Endothelial cell of umbilical vein (primary cell): ENCODE measurements at regions not wholly inside any gene's neighbourhood (a gene's known extent, or its start where the extent isn't known, plus 50 kb on each side); places are given as distances from the start of the nearest gene placed in this dataset.
A peak's percentile ranks its signal among the peaks of the same experiment; 100 is the strongest.

ENCODE experiments used
- BruUV-seq: library from RNA; stranded (reverse); fragments of 400-500 nt; replicated peaks from 2 replicates; lab custom pipeline; 2021; lab: Mats Ljungman, UMichigan
- CTCF ChIA-PET: fragments of 300-600, 350-600 bp; sonication (Branson Sonifier 250); formaldehyde crosslinking; loops from one replicate; lab custom pipeline; 2021; ENCODE audit warnings: antibody characterized with exemption, inconsistent platforms; lab: Charles Lee
- POLR2A ChIA-PET: fragments of 300-600, 350-600 bp; sonication (Branson Sonifier 250); formaldehyde crosslinking; loops from one replicate; lab custom pipeline; 2021; ENCODE audit warnings: antibody characterized with exemption, inconsistent platforms; lab: Charles Lee
- DNase-seq: peaks from one replicate; pipeline ENCODE4 v3.0.0-alpha.2; 2011; ENCODE audit warnings: low read depth, low spot score
- FAIRE-seq: peaks from 2 replicates; lab custom pipeline; 2011; peaks lifted over from hg19 to GRCh38; lab: Jason Lieb, UNC
- H2AFZ ChIP-seq: 2 replicates; pipeline ENCODE4 v1.6.0; 2012; ENCODE audit warnings: low read depth, low read length, control low read depth, inconsistent platforms
- H3K27ac ChIP-seq: 2 replicates; pipeline ENCODE4 v1.5.1; 2011; ENCODE audit warnings: low read depth, mild to moderate bottlenecking, control low read depth, low read length, moderate library complexity; ENCODE audit not compliant: insufficient read depth
- H3K27me3 ChIP-seq, 2 experiments: 2 replicates each; pipeline versions ENCODE4 v1.6.0 to v1.6.1; 2011; ENCODE audit warnings: low read length in 2 of 2, mixed read lengths in 1 of 2; ENCODE audit not compliant: control insufficient read depth in 2 of 2, insufficient read depth in 2 of 2
- H3K36me3 ChIP-seq, 2 experiments: 2 replicates in 1 of 2; 3 replicates in 1 of 2; pipeline ENCODE4 v1.5.1; 2011; ENCODE audit warnings: low read length in 2 of 2, mild to moderate bottlenecking in 1 of 2, moderate library complexity in 1 of 2; ENCODE audit not compliant: control insufficient read depth in 2 of 2, insufficient read depth in 2 of 2; ENCODE audit errors: extremely low read depth in 1 of 2
- H3K4me1 ChIP-seq: 3 replicates; pipeline ENCODE4 v1.5.1; 2011; ENCODE audit warnings: mild to moderate bottlenecking, low read length; ENCODE audit not compliant: control insufficient read depth, insufficient read depth; ENCODE audit errors: extremely low read depth
- H3K4me2 ChIP-seq: 2 replicates; pipeline ENCODE4 v1.6.1; 2011; ENCODE audit warnings: low read length, control low read depth, mixed read lengths; ENCODE audit not compliant: insufficient read depth
- H3K4me3 ChIP-seq, 3 experiments: fragments of 200-600 bp in 1 of 3; sonication (generic), shearing (Covaris generic) in 1 of 3; replicated peaks in 1 of 3; 2 replicates each; pipeline ENCODE4 v1.5.1; 2011 to 2016; ENCODE audit warnings: control low read depth in 3 of 3, low read length in 3 of 3, mild to moderate bottlenecking in 2 of 3, inconsistent platforms in 1 of 3, low read depth in 1 of 3, moderate library complexity in 1 of 3; ENCODE audit not compliant: insufficient read depth in 1 of 3
- H3K79me2 ChIP-seq: 2 replicates; pipeline ENCODE4 v1.6.0; 2012; ENCODE audit warnings: low read length, inconsistent platforms; ENCODE audit not compliant: control insufficient read depth, insufficient read depth
- H3K9ac ChIP-seq: replicated peaks from 2 replicates; pipeline ENCODE3; 2011; ENCODE audit warnings: low read length, control low read depth; ENCODE audit not compliant: insufficient read depth; ENCODE audit errors: extremely low read depth
- H3K9me1 ChIP-seq: replicated peaks from 3 replicates; pipeline ENCODE4 v1.6.0; 2011; ENCODE audit warnings: mild to moderate bottlenecking, low read length; ENCODE audit not compliant: control insufficient read depth, insufficient read depth; ENCODE audit errors: extremely low read depth
- H3K9me3 ChIP-seq: replicated peaks from 2 replicates; pipeline ENCODE4 v1.5.1; 2012; ENCODE audit warnings: low read length, inconsistent platforms; ENCODE audit not compliant: control insufficient read depth, insufficient read depth
- H4K20me1 ChIP-seq: replicated peaks from 2 replicates; pipeline ENCODE3; 2011; ENCODE audit warnings: mild to moderate bottlenecking, low read length; ENCODE audit not compliant: control insufficient read depth, insufficient read depth; ENCODE audit errors: extremely low read depth
- EZH2 ChIP-seq: IDR thresholded peaks from 2 replicates; pipeline ENCODE4 v1.6.1; 2012; ENCODE audit warnings: borderline replicate concordance, low read depth, mild to moderate bottlenecking, moderate library complexity, low read length, inconsistent platforms; ENCODE audit not compliant: severe bottlenecking
- FOS ChIP-seq: IDR thresholded peaks from 2 replicates; pipeline ENCODE4 v1.6.1; 2011; ENCODE audit warnings: mild to moderate bottlenecking, low read length, moderate library complexity, borderline replicate concordance; ENCODE audit not compliant: insufficient read depth
- GATA2 ChIP-seq: IDR thresholded peaks from 2 replicates; pipeline ENCODE4 v1.7.0; 2011; ENCODE audit warnings: low read depth, mild to moderate bottlenecking, moderate library complexity, mixed read lengths, low read length; ENCODE audit not compliant: insufficient read length, insufficient read depth
- JUN ChIP-seq: IDR thresholded peaks from 2 replicates; pipeline ENCODE4 v1.6.1; 2011; ENCODE audit warnings: borderline replicate concordance, low read depth; ENCODE audit not compliant: insufficient read length, insufficient read depth
- MYC ChIP-seq: IDR thresholded peaks from one replicate; pipeline ENCODE4 v1.6.1; 2011; ENCODE audit warnings: mild to moderate bottlenecking, low read depth, low read length
- POLR2A ChIP-seq: IDR thresholded peaks from 2 replicates; pipeline ENCODE4 v1.6.1; 2012; ENCODE audit warnings: low read depth, mild to moderate bottlenecking, control low read depth, low read length
- POLR2AphosphoS5 ChIP-seq: IDR thresholded peaks from 2 replicates; pipeline ENCODE4 v1.6.1; 2012; ENCODE audit warnings: low read depth, mild to moderate bottlenecking, control low read depth, low read length, moderate library complexity; ENCODE audit not compliant: insufficient read depth
- dilution Hi-C: fragments of 300-500 bp; cut with MboI; formaldehyde crosslinking; loops from one replicate; pipeline ENCODE4 v1.15.0; 2019; ENCODE audit warnings: low sequenced_read_pairs; ENCODE audit not compliant: extremely low pct_ligation_motif_present
- intact Hi-C: fragments of 100-400 bp; cut with micrococcal nuclease; formaldehyde crosslinking; loops from one replicate; pipeline ENCODE4 v1.10.0; 2022
- TF ChIP-seq, protein P1 (sequence below): IDR thresholded peaks from 2 replicates; pipeline ENCODE4 v1.6.1; 2011; ENCODE audit not compliant: insufficient read depth, insufficient read length
- TF ChIP-seq, protein P2 (sequence below), 2 donors: IDR thresholded peaks; 1 replicate in 1 of 2; 2 replicates in 1 of 2; pipeline ENCODE4 v1.5.1; 2011; ENCODE audit warnings: low read length in 2 of 2, mild to moderate bottlenecking in 2 of 2, moderate library complexity in 2 of 2, control low read depth in 1 of 2, inconsistent platforms in 1 of 2, low read depth in 1 of 2; ENCODE audit not compliant: insufficient read depth in 1 of 2; ENCODE audit errors: extremely low read depth in 1 of 2

GRCh38 chr3:146967783-146968182 lies 362.6 kb upstream of the PLSCR5 start:
- no peak overlapping the region for H3K4me3 ChIP-seq
- intact Hi-C loops: loop anchor here (5.0 kb wide), 1 partner anchor 220 kb away; no protein-coding TSS in a partner anchor

More at GRCh38 chr3:146967783-146968182, 362.6 kb upstream of the PLSCR5 start:
- H4K20me1 ChIP-seq: no peaks in the 10 kb centered on the region
- no TSS peak for BruUV-seq
- H3K9me3 ChIP-seq: no peaks in the 10 kb centered on the region
- no peaks in the 10 kb centered on the region for H3K27me3 ChIP-seq
- H3K36me3 ChIP-seq: no peaks in the 10 kb centered on the region
- H3K9ac ChIP-seq: no peak overlapping the region
- no peak for DNase-seq
- CTCF ChIA-PET: interaction anchor here (1.0 kb wide), 1 partner anchor 9 kb away, joined by 3 read pairs; no protein-coding TSS in a partner anchor
- no peak for TF ChIP-seq POLR2AphosphoS5
- TF ChIP-seq FOS: no peak
- no peak for TF ChIP-seq EZH2
- TF ChIP-seq, protein P1, sequence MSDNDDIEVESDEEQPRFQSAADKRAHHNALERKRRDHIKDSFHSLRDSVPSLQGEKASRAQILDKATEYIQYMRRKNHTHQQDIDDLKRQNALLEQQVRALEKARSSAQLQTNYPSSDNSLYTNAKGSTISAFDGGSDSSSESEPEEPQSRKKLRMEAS: no peak
- TF ChIP-seq GATA2: no peak
- TF ChIP-seq POLR2A: no peak
- TF ChIP-seq, protein P2, sequence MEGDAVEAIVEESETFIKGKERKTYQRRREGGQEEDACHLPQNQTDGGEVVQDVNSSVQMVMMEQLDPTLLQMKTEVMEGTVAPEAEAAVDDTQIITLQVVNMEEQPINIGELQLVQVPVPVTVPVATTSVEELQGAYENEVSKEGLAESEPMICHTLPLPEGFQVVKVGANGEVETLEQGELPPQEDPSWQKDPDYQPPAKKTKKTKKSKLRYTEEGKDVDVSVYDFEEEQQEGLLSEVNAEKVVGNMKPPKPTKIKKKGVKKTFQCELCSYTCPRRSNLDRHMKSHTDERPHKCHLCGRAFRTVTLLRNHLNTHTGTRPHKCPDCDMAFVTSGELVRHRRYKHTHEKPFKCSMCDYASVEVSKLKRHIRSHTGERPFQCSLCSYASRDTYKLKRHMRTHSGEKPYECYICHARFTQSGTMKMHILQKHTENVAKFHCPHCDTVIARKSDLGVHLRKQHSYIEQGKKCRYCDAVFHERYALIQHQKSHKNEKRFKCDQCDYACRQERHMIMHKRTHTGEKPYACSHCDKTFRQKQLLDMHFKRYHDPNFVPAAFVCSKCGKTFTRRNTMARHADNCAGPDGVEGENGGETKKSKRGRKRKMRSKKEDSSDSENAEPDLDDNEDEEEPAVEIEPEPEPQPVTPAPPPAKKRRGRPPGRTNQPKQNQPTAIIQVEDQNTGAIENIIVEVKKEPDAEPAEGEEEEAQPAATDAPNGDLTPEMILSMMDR (IDR thresholded peaks at IDR 0.05; ENCODE audit: extremely low read depth in 1 of 2, insufficient read depth in 1 of 2, low read depth in 1 of 2, low read length in 2 of 2): no peak
- TF ChIP-seq MYC: no peak
- no peak for TF ChIP-seq JUN
- POLR2A ChIA-PET: no interaction called here
- H3K79me2 ChIP-seq: no peaks in the 10 kb centered on the region
- peak overlapping the region; percentile 8 for H3K4me2 ChIP-seq
- H3K27ac ChIP-seq: no peak overlapping the region
- H3K9me1 ChIP-seq: no peaks in the 10 kb centered on the region
- H3K4me1 ChIP-seq: peaks cover 12% of the 10 kb centered on the region
- no peak for FAIRE-seq
- no peak overlapping the region for H2AFZ ChIP-seq
- dilution Hi-C loops: no loop called here
